DOHH2 (cell line): ENCODE measurements at regions not wholly inside any gene's neighbourhood (a gene's known extent, or its start where the extent isn't known, plus 50 kb on each side); places are given as distances from the start of the nearest gene placed in this dataset.

ENCODE experiments used
- EZH2phosphoT487 ChIP-seq: fragments of 200-600 bp; sonication (generic); IDR thresholded peaks from 2 replicates; pipeline ENCODE4 v1.6.1; 2017; ENCODE audit warnings: borderline replicate concordance, mild to moderate bottlenecking, antibody characterized with exemption, low read length, moderate library complexity, mixed read lengths
- TF ChIP-seq, protein P1 (sequence below): fragments of 200-600 bp; sonication (generic); IDR thresholded peaks from one replicate; pipeline ENCODE4 v1.5.1; 2014; ENCODE audit warnings: antibody characterized with exemption, mild to moderate bottlenecking, low read depth, low read length; ENCODE audit not compliant: poor library complexity, severe bottlenecking

DNA sequence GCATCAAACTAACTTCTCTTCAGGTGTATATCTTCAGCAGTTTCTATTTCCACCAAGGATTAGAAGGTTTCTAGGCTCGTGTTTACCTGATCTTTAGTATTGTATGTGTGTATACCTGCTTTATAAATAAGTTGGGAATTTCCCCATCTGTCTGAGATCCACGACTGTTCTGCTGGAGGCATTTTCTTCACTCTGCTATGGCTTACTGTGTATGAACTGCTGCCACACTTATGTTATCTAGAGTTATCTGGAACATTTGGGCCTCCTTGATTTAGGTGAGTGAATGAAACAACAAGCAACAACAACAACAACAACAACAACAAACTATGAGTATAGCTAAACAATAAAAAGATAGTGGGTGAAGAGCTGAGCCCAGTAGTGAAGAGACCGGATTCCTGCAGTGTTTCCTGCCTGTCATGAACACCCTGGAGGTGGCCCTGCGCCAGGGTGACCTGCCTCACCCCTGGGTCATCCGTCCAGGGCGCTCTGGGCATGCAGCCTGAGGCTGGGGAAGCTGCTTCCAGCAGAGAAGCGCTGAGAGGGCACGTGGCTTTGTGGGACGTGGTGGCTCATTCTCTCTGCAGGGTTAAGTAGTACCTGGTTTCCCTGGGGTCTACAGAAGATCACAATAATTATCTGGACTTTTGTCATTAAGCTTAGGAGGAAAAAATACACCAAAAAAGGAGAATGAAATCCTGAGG lies 56.1 kb upstream of the GATA6 start:
- TF ChIP-seq, protein P1, sequence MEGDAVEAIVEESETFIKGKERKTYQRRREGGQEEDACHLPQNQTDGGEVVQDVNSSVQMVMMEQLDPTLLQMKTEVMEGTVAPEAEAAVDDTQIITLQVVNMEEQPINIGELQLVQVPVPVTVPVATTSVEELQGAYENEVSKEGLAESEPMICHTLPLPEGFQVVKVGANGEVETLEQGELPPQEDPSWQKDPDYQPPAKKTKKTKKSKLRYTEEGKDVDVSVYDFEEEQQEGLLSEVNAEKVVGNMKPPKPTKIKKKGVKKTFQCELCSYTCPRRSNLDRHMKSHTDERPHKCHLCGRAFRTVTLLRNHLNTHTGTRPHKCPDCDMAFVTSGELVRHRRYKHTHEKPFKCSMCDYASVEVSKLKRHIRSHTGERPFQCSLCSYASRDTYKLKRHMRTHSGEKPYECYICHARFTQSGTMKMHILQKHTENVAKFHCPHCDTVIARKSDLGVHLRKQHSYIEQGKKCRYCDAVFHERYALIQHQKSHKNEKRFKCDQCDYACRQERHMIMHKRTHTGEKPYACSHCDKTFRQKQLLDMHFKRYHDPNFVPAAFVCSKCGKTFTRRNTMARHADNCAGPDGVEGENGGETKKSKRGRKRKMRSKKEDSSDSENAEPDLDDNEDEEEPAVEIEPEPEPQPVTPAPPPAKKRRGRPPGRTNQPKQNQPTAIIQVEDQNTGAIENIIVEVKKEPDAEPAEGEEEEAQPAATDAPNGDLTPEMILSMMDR, result no peak
- TF ChIP-seq EZH2phosphoT487, result no peak
